ENCODE measurements at regions not wholly inside any gene's neighbourhood (a gene's known extent, or its start where the extent isn't known, plus 50 kb on each side); places are given as distances from the start of the nearest gene placed in this dataset.

DNA sequence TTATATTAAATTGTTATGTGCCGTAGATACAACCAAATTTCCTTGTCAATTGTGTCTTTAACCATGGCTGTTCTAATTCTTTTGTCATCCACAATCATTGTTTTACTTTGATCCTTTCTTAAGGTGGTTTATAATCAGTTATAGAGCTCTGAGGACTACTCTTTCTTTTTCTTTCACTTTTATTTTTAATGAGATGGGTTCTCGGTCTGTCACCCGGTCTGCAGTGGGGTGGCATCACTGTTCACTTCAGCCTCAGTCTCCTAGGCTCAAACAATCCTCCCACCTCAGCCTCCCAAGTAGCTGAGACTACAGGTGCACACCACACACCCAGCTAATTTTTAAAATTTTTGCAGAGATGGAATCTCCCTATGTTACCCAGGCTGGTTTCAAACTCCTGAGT, 74.2 kb downstream of the ANXA2R start:
- Histone ChIP-seq H3K4me3 (ENCODE audit: low read length) (no peak overlapping the region), H3K9ac (ENCODE audit: low read length) (no peak overlapping the region), H3K27me3 (ENCODE audit: control insufficient read depth, insufficient read depth, low read length) (peaks cover under 1% of the 10 kb centered on the region), H3K4me1 (ENCODE audit: control insufficient read depth, insufficient read depth, low read length) (no peaks in the 10 kb centered on the region), H3K36me3 (ENCODE audit: control insufficient read depth, insufficient read depth, low read length) (no peaks in the 10 kb centered on the region), H3K9me3 (ENCODE audit: control insufficient read depth, low read length) (no peaks in the 10 kb centered on the region)

DNA sequence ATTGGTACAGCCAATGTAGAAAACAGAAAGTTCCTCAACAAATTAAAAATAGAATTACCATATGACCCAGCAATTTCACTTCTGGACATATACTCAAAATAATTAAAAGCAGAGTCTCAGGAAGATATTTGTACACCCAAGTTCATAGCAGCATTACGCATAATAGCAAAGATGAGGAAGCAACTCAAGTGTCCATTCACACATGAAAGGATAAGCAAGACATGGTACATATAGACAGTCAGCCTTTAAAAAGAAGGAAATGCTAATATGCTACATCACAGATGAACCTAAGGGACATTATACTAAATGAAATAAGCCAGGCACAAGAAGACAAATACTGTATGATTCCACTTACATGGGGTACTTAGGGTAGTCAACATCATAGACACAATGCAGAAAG, 76.7 kb downstream of the ANXA2R start:
- Histone ChIP-seq H3K27me3 (ENCODE audit: control insufficient read depth, insufficient read depth, low read length) (no peaks in the 10 kb centered on the region), H3K36me3 (ENCODE audit: control insufficient read depth, insufficient read depth, low read length) (no peaks in the 10 kb centered on the region), H3K4me1 (ENCODE audit: control insufficient read depth, insufficient read depth, low read length) (no peaks in the 10 kb centered on the region), H3K9ac (ENCODE audit: low read length) (no peak overlapping the region), H3K4me3 (ENCODE audit: low read length) (no peak overlapping the region), H3K9me3 (ENCODE audit: control insufficient read depth, low read length) (no peaks in the 10 kb centered on the region)

DNA sequence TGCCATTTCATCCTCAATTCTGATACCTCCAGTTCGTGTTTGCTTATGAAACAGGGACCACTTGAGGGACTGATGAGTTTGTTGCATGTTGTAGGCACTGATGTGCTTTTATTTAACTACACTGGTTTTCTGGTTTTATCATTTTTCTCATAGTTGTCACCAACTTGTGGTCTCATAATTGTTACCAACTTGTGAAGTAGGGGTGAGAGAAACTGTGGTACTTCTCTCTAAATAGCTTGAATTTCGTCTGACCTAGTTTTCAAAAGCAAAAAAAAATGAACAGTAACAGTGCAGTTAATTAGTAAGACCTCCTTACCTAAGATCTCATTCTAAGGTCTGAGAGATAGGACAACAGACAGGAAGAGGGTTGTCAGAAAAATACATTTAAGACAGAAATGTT, 78.0 kb downstream of the ANXA2R start:
- Histone ChIP-seq H3K9ac (ENCODE audit: low read length) (no peak overlapping the region), H3K36me3 (ENCODE audit: control insufficient read depth, insufficient read depth, low read length) (no peaks in the 10 kb centered on the region), H3K27me3 (ENCODE audit: control insufficient read depth, insufficient read depth, low read length) (no peaks in the 10 kb centered on the region), H3K4me1 (ENCODE audit: control insufficient read depth, insufficient read depth, low read length) (no peaks in the 10 kb centered on the region), H3K9me3 (ENCODE audit: control insufficient read depth, low read length) (no peaks in the 10 kb centered on the region), H3K4me3 (ENCODE audit: low read length) (no peak overlapping the region)

DNA sequence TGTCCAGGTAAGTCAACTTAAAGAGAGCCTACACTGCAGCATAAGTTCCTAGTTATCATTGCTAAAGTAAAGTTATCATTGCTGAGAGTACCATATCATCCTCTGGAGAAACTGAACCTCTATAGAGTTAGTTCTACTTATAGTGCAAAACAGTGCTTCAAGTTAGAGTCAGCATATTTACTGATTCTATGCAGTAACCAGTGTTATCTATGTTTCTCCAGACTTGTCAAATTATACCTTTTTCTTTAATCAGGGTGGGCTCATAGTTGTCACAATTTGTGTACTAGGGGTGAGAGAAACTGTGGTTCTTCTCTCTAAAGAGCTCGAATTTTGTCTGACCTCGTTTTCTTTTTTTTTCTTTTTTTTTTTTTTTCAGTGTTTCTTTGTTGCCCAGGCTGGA, 79.6 kb downstream of the ANXA2R start:
- Histone ChIP-seq H3K9me3 (ENCODE audit: control insufficient read depth, low read length) (no peaks in the 10 kb centered on the region), H3K9ac (ENCODE audit: low read length) (no peak overlapping the region), H3K36me3 (ENCODE audit: control insufficient read depth, insufficient read depth, low read length) (no peaks in the 10 kb centered on the region), H3K27me3 (ENCODE audit: control insufficient read depth, insufficient read depth, low read length) (peaks cover 6% of the 10 kb centered on the region), H3K4me3 (ENCODE audit: low read length) (no peak overlapping the region), H3K4me1 (ENCODE audit: control insufficient read depth, insufficient read depth, low read length) (no peaks in the 10 kb centered on the region)

DNA sequence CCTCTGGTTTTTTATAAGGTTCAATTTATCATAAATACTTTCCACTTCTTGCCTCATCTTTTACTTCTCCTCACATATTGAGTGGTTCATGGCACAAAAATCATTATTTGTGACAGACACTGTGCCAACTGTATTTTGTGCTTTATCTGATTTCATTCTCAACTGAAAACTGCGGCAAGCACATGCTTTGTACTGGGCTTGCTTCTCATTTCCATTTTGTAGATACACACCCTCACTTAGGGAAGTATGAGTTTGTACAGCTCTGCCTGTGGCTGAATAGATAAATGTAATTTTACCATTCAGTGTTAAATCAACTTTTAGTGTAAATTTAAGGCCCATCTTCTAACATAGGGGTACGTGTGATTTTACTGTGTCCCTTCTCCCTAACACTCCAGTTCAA, 83.6 kb downstream of the ANXA2R start:
- Histone ChIP-seq H3K27me3 (ENCODE audit: control insufficient read depth, insufficient read depth, low read length) (peaks cover 38% of the 10 kb centered on the region), H3K4me3 (ENCODE audit: low read length) (no peak overlapping the region), H3K4me1 (ENCODE audit: control insufficient read depth, insufficient read depth, low read length) (peaks cover 6% of the 10 kb centered on the region), H3K9ac (ENCODE audit: low read length) (no peak overlapping the region), H3K36me3 (ENCODE audit: control insufficient read depth, insufficient read depth, low read length) (no peaks in the 10 kb centered on the region), H3K9me3 (ENCODE audit: control insufficient read depth, low read length) (peaks cover 9% of the 10 kb centered on the region)

DNA sequence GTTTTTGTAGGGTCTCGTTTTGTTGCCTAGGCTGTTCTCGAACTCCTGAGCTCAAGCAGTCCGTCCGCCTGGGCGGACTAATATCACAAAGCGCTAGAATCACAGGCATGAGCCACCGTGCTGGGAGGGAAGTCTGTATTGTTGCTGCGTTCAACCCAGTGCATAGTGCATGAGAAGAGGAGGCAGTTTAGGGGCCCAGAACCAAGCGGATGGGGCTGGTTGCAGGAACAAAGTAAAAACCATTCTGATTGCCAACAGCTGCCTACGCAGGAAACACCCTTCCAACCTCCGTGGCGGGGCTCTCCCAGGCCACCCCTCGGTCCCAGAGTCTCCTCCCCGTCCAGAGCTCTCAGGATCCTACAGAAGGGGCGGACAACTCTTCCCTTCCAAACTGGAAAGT, 87.1 kb downstream of the ANXA2R start:
- H3K9ac ChIP-seq (ENCODE audit: low read length): no peak overlapping the region
- no peak overlapping the region for H3K4me3 ChIP-seq (ENCODE audit: low read length)
- peaks cover 72% of the 10 kb centered on the region for H3K27me3 ChIP-seq (ENCODE audit: control insufficient read depth, insufficient read depth, low read length)
- peaks cover 9% of the 10 kb centered on the region for H3K9me3 ChIP-seq (ENCODE audit: control insufficient read depth, low read length)
- peaks cover 21% of the 10 kb centered on the region for H3K4me1 ChIP-seq (ENCODE audit: control insufficient read depth, insufficient read depth, low read length)
- H3K36me3 ChIP-seq (ENCODE audit: control insufficient read depth, insufficient read depth, low read length): no peaks in the 10 kb centered on the region

DNA sequence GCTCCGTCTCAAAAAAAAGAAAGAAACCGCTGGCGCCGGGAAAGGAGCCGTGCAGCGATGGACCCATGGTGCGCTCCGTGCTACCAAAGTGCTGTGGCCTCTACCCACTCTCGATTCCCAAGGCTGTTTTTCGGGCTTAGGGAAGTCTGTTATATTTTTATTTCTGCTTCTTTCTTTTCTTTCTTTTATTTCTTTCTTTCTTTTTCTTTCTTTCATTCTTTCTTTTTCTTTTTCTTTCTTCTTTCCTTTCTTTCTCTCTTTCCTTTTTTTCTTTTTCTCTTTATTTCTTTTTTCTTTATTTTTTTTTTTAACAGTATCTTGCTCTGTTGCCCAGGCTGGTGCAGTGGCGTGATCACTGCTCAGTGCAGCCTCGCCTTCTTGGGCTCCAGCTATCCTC, 87.5 kb downstream of the ANXA2R start:
- Histone ChIP-seq H3K4me3 (ENCODE audit: low read length) (no peak overlapping the region), H3K4me1 (ENCODE audit: control insufficient read depth, insufficient read depth, low read length) (peaks cover 21% of the 10 kb centered on the region), H3K36me3 (ENCODE audit: control insufficient read depth, insufficient read depth, low read length) (no peaks in the 10 kb centered on the region), H3K9me3 (ENCODE audit: control insufficient read depth, low read length) (peaks cover 9% of the 10 kb centered on the region), H3K27me3 (ENCODE audit: control insufficient read depth, insufficient read depth, low read length) (peaks cover 76% of the 10 kb centered on the region), H3K9ac (ENCODE audit: low read length) (no peak overlapping the region)

DNA sequence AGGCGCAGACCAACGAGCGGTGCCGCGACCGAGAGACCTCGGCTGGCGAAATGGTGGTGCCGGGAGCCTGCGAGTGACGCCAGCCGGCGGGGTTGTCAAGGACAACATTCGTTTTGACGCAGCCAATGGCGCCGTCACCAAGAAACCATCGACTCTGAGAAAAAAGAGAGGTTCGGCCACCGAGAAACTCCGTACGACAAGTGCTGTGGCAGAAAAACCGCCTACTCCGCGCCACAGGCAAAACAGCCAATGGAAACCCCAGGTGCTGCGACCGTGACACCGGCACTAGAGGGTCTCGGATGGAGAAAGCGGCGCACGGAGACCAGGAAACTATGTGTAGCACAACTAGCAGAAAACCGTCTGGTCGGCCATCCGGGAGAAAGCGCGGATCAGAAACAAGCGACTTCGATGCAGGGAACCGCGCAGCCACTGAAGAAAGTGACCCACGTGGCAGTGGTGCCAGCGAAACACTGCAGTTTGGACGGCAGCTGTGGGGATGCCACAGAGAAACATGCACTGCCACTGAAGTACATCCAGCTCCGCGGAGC, 88.8 kb downstream of the ANXA2R start:
- H3K4me3 ChIP-seq (ENCODE audit: low read length): peak overlapping the region; percentile 49
- no peaks in the 10 kb centered on the region for H3K36me3 ChIP-seq (ENCODE audit: control insufficient read depth, insufficient read depth, low read length)
- H3K9me3 ChIP-seq (ENCODE audit: control insufficient read depth, low read length): peaks cover 9% of the 10 kb centered on the region
- peaks cover 78% of the 10 kb centered on the region for H3K27me3 ChIP-seq (ENCODE audit: control insufficient read depth, insufficient read depth, low read length)
- H3K9ac ChIP-seq (ENCODE audit: low read length): peak overlapping the region; percentile 63
- peaks cover 21% of the 10 kb centered on the region for H3K4me1 ChIP-seq (ENCODE audit: control insufficient read depth, insufficient read depth, low read length)

DNA sequence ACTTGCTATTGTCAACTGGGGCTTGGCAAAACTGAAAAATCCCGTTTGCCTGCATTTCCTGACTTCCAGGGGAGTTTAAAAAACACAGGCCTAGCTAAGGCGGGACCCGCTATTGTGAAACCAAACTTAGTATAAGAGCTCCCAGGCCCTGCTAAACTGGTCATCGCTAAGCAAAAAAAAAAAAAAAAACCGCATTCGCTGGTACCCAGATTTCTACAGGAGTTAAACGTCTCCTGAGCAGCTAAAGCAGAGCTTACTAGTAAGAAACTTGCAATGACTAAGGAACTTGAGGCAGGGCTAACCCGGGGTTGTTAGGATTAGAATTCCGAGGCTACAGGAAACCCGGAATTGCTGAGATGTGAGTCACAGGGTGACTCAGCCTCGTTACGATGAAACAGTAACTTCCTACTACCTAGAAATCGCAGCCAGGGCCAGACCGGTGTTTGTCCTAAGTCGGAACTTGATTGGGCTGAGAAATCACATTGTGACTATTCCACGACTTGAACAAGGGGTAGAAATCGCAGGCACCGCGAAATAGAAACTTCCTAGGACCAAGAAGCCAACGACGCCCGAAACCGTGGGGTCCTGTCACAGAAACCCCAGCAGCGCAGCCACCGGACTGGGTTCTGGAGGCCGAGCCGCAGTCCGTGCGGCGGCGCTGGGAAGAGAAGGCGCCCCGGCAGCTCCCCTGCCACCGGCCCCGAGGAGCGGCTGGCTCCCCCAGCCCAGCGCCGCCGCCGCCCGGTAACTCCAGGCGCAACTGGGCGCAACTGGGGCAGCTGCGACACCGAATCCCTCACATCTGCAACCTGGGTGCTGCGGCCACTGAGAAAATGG, 89.4 kb downstream of the ANXA2R start:
- H3K9ac ChIP-seq (ENCODE audit: low read length): peak overlapping the region; percentile 63
- H3K9me3 ChIP-seq (ENCODE audit: control insufficient read depth, low read length): peaks cover 9% of the 10 kb centered on the region
- H3K4me3 ChIP-seq (ENCODE audit: low read length): peak overlapping the region; percentile 49
- H3K27me3 ChIP-seq (ENCODE audit: control insufficient read depth, insufficient read depth, low read length): peaks cover 76% of the 10 kb centered on the region
- H3K4me1 ChIP-seq (ENCODE audit: control insufficient read depth, insufficient read depth, low read length): peaks cover 21% of the 10 kb centered on the region
- H3K36me3 ChIP-seq (ENCODE audit: control insufficient read depth, insufficient read depth, low read length): no peaks in the 10 kb centered on the region

DNA sequence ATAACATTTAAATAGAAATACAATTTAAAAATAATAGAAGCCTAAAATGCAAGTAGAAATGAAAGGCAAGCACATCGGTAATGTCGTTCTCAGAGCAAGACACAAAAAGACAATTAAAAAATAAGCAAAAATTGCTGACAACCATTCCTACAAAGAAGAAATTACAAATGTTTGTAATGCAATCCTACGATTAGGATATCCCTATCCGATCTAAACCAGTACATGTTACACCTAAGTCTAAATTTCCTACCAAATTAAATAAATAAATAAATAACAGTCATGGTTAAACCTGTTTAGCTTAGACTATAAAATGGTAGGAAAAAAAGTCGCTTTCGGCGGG, 90.0 kb downstream of the ANXA2R start:
- H3K4me3 ChIP-seq (ENCODE audit: low read length): peak overlapping the region; percentile 49
- peaks cover 9% of the 10 kb centered on the region for H3K9me3 ChIP-seq (ENCODE audit: control insufficient read depth, low read length)
- no peaks in the 10 kb centered on the region for H3K36me3 ChIP-seq (ENCODE audit: control insufficient read depth, insufficient read depth, low read length)
- H3K27me3 ChIP-seq (ENCODE audit: control insufficient read depth, insufficient read depth, low read length): peaks cover 81% of the 10 kb centered on the region
- no peak overlapping the region for H3K9ac ChIP-seq (ENCODE audit: low read length)
- H3K4me1 ChIP-seq (ENCODE audit: control insufficient read depth, insufficient read depth, low read length): peaks cover 21% of the 10 kb centered on the region

DNA sequence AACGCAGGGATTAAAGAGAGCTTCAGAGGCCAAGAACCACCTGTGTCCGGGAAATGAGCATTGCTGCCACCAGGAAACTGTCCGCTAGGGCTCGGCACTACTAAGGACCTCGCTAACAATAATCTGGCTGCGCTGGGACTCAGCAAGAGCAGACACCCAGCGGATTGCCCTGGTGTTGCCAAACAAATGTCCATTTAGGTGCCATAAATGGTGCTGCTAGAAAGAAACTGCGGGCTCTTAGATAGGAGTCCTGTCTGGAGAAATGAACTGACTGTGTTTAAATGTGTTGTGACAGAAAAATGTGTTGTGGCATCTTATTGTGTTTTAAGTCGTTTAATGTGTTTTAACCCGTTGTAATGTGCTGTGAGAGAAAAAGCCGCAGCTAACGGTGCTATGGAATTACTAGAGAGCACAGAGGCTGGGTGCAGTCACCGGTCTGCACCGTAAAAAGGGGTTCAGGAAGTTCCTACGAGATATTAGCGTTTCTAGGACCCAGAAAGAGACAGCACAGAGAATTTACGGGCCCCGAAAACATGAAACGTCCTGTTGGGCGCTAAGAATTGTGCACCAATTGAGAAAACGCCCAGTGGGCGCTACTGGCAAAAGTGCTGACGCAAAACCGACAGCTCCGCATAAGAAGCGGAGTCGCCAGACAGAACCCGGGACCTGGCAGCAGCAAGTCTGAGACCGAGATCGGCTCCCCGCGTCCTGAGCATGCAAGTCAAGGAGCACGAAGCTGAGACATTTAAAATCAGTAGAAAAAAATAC, 90.6 kb downstream of the ANXA2R start:
- H3K9me3 ChIP-seq (ENCODE audit: control insufficient read depth, low read length): peaks cover 9% of the 10 kb centered on the region
- no peak overlapping the region for H3K4me3 ChIP-seq (ENCODE audit: low read length)
- peaks cover 85% of the 10 kb centered on the region for H3K27me3 ChIP-seq (ENCODE audit: control insufficient read depth, insufficient read depth, low read length)
- H3K4me1 ChIP-seq (ENCODE audit: control insufficient read depth, insufficient read depth, low read length): peaks cover 21% of the 10 kb centered on the region
- H3K9ac ChIP-seq (ENCODE audit: low read length): peak overlapping the region; percentile 7
- H3K36me3 ChIP-seq (ENCODE audit: control insufficient read depth, insufficient read depth, low read length): no peaks in the 10 kb centered on the region

DNA sequence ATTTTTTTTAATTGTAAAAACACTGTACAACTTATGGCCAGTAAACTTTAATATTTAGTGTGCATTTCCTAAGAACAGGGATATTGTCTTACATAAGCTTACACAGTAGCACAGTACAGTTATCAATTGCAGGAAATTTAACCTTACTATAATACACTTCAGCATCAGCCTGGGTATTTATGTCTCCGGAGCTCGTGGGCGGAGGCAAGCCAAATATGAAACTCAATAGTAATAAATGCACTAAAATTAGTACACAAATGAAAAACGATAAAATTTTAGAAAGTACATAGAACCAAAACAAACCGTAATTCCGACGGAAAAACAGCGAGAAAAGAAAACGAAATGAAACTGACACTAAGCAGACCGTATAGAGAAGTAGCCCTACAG, 91.2 kb downstream of the ANXA2R start:
- peaks cover 85% of the 10 kb centered on the region for H3K27me3 ChIP-seq (ENCODE audit: control insufficient read depth, insufficient read depth, low read length)
- H3K9ac ChIP-seq (ENCODE audit: low read length): peak overlapping the region; percentile 7
- peaks cover 9% of the 10 kb centered on the region for H3K9me3 ChIP-seq (ENCODE audit: control insufficient read depth, low read length)
- no peak overlapping the region for H3K4me3 ChIP-seq (ENCODE audit: low read length)
- peaks cover 21% of the 10 kb centered on the region for H3K4me1 ChIP-seq (ENCODE audit: control insufficient read depth, insufficient read depth, low read length)
- H3K36me3 ChIP-seq (ENCODE audit: control insufficient read depth, insufficient read depth, low read length): no peaks in the 10 kb centered on the region
